ENCODE measurements at regions not wholly inside any gene's neighbourhood (a gene's known extent, or its start where the extent isn't known, plus 50 kb on each side); places are given as distances from the start of the nearest gene placed in this dataset.

- no peaks in the 10 kb centered on the region for H3K27me3 ChIP-seq
- H3K4me3 ChIP-seq, result peak overlapping the region; percentile 84 to 98 (median 90)
- intact Hi-C loops (cut with DNase I), result loop anchor here (10.0 kb wide), 2 partner anchors 254 to 794 kb away; partner anchors contain the start of gene CCNT2
- H3K4me1 ChIP-seq, result peaks cover 48 to 64% (median 55%) of the 10 kb centered on the region in 4 donors
- no peaks in the 10 kb centered on the region for H3K36me3 ChIP-seq
- no peak for TF ChIP-seq EP300 (IDR thresholded peaks at IDR 0.05)
- TF ChIP-seq POLR2AphosphoS5 (IDR thresholded peaks at IDR 0.05), result peak; percentile 13 to 42
- TF ChIP-seq POLR2A (IDR thresholded peaks at IDR 0.05; ENCODE audit: low read depth), result no peak
- no peak for TF ChIP-seq CTCF (IDR thresholded peaks at IDR 0.05)
- 0% methylated on average over 25 of the region's 84 CpGs for WGBS
- DNase-seq (ENCODE audit: extremely low spot score), result peak; percentile 93
- peak overlapping the region; percentile 88 to 95 (median 93) for H3K27ac ChIP-seq (replicated peaks in 1 of 4)
- no peaks in the 10 kb centered on the region for H3K9me3 ChIP-seq
These were observed 132.9 kb upstream of the MGAT5 start for GRCh38 chr2:134120733-134121630.

GRCh38 chr2:134122610-134123009, 131.3 kb upstream of the MGAT5 start:
- no peak for DNase-seq (ENCODE audit: extremely low spot score)
- no peak overlapping the region for H3K4me3 ChIP-seq
- H3K36me3 ChIP-seq, result no peaks in the 10 kb centered on the region
- WGBS, result 85% methylated on average over 3 of the region's 3 CpGs
- peaks cover 51 to 79% (median 64%) of the 10 kb centered on the region in 4 donors for H3K4me1 ChIP-seq
- TF ChIP-seq EP300 (IDR thresholded peaks at IDR 0.05), result no peak
- no peak for TF ChIP-seq POLR2AphosphoS5 (IDR thresholded peaks at IDR 0.05)
- TF ChIP-seq CTCF (IDR thresholded peaks at IDR 0.05), result no peak
- TF ChIP-seq POLR2A (IDR thresholded peaks at IDR 0.05; ENCODE audit: low read depth), result no peak
- intact Hi-C loops (cut with DNase I), result loop anchor here (10.0 kb wide), 2 partner anchors 252 to 792 kb away; partner anchors contain the start of gene CCNT2
- no peaks in the 10 kb centered on the region for H3K27me3 ChIP-seq
- H3K9me3 ChIP-seq, result no peaks in the 10 kb centered on the region
- no peak overlapping the region for H3K27ac ChIP-seq (replicated peaks in 1 of 4)

- H3K36me3 ChIP-seq, result no peaks in the 10 kb centered on the region
These were observed 130.5 kb upstream of the MGAT5 start for GRCh38 chr2:134123332-134123731.

GRCh38 chr2:134124047-134124753, 129.7 kb upstream of the MGAT5 start:
- H3K4me1 ChIP-seq, result peaks cover 48 to 72% (median 62%) of the 10 kb centered on the region in 4 donors
- no peaks in the 10 kb centered on the region for H3K36me3 ChIP-seq
- no peak for DNase-seq (ENCODE audit: extremely low spot score)
- intact Hi-C loops (cut with DNase I), result loop anchor here (10.0 kb wide), 2 partner anchors 251 to 791 kb away; partner anchors contain the start of gene CCNT2
- WGBS, result 20% methylated on average over 3 of the region's 3 CpGs
- no peak overlapping the region for H3K4me3 ChIP-seq
- TF ChIP-seq POLR2AphosphoS5 (IDR thresholded peaks at IDR 0.05), result no peak
- no peak for TF ChIP-seq CTCF (IDR thresholded peaks at IDR 0.05)
- H3K27me3 ChIP-seq, result no peaks in the 10 kb centered on the region
- no peaks in the 10 kb centered on the region for H3K9me3 ChIP-seq
- no peak overlapping the region for H3K27ac ChIP-seq (replicated peaks in 1 of 4)

More at GRCh38 chr2:134123332-134123731, 130.5 kb upstream of the MGAT5 start:
- Histone ChIP-seq H3K4me1 (peaks cover 56 to 78% (median 70%) of the 10 kb centered on the region in 4 donors), H3K9me3 (no peaks in the 10 kb centered on the region), H3K4me3 (no peak overlapping the region), H3K27me3 (no peaks in the 10 kb centered on the region), H3K27ac (replicated peaks in 1 of 4) (no peak overlapping the region)
- intact Hi-C loops (cut with DNase I), result loop anchor here (10.0 kb wide), 2 partner anchors 251 to 791 kb away; partner anchors contain the start of gene CCNT2
- no peak for TF ChIP-seq POLR2AphosphoS5 (IDR thresholded peaks at IDR 0.05)
- TF ChIP-seq CTCF (IDR thresholded peaks at IDR 0.05), result no peak
- no peak for TF ChIP-seq EP300 (IDR thresholded peaks at IDR 0.05)
- 85% methylated on average over 2 of the region's 2 CpGs for WGBS
- DNase-seq (ENCODE audit: extremely low spot score), result no peak

All from esophagus muscularis mucosa (tissue), 4 donors.